MM.1S (cell line): ENCODE measurements at regions not wholly inside any gene's neighbourhood (a gene's known extent, or its start where the extent isn't known, plus 50 kb on each side); places are given as distances from the start of the nearest gene placed in this dataset.

ENCODE experiments used
- EZH2 ChIP-seq: fragments of 300-600 bp; sonication (generic); optimal IDR thresholded peaks from 2 replicates; pipeline ENCODE3; 2017; ENCODE audit warnings: low read depth, mild to moderate bottlenecking, antibody characterized with exemption, low read length, mixed read lengths
- EZH2phosphoT487 ChIP-seq: fragments of 300-600 bp; sonication (generic); IDR thresholded peaks from 2 replicates; pipeline ENCODE4 v1.6.1; 2018; ENCODE audit warnings: antibody characterized with exemption, low read length
- TF ChIP-seq, protein P1 (sequence below): fragments of 300-600 bp; sonication (generic); IDR thresholded peaks from 2 replicates; pipeline ENCODE4 v1.5.1; 2016; ENCODE audit warnings: antibody characterized with exemption, low read length, mixed read lengths

DNA sequence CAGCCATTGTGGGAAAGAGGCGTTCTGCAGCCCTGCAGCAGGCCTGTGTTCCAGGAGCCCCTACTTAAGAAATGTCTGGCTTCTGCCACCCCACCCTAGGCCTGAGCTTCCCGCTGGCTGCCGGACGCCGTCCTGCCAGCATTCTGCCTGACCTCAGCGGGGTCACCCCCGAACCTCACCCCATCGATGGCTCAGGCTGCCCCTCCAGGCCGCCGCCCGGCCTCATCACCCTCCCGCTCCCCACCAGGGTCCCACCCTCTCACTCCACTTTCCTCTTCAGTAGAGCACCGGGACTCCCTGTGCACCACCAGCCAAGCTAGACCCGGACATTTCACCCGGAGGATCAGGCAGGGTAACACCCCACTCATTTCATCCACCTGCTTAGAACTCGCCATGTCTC lies 73.6 kb upstream of the SALL3 start:
- TF ChIP-seq, protein P1, sequence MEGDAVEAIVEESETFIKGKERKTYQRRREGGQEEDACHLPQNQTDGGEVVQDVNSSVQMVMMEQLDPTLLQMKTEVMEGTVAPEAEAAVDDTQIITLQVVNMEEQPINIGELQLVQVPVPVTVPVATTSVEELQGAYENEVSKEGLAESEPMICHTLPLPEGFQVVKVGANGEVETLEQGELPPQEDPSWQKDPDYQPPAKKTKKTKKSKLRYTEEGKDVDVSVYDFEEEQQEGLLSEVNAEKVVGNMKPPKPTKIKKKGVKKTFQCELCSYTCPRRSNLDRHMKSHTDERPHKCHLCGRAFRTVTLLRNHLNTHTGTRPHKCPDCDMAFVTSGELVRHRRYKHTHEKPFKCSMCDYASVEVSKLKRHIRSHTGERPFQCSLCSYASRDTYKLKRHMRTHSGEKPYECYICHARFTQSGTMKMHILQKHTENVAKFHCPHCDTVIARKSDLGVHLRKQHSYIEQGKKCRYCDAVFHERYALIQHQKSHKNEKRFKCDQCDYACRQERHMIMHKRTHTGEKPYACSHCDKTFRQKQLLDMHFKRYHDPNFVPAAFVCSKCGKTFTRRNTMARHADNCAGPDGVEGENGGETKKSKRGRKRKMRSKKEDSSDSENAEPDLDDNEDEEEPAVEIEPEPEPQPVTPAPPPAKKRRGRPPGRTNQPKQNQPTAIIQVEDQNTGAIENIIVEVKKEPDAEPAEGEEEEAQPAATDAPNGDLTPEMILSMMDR: no peak
- TF ChIP-seq EZH2phosphoT487: no peak
- no peak for TF ChIP-seq EZH2
